BE2C (cell line): ENCODE measurements at regions not wholly inside any gene's neighbourhood (a gene's known extent, or its start where the extent isn't known, plus 50 kb on each side); places are given as distances from the start of the nearest gene placed in this dataset.

Experiments used
- DNase-seq: peaks from one replicate; pipeline ENCODE4 v3.0.0-alpha.2; 2020
- H3K27me3 ChIP-seq: fragments of 250-450 bp; sonication (Bioruptor Pico); 2 replicates; pipeline ENCODE4 v1.5.1; 2020; ENCODE audit warnings: mild to moderate bottlenecking
- H3K36me3 ChIP-seq: fragments of 250-450 bp; sonication (Bioruptor Pico); 2 replicates; pipeline ENCODE4 v1.5.1; 2020; ENCODE audit warnings: mild to moderate bottlenecking
- H3K4me1 ChIP-seq: fragments of 250-450 bp; sonication (Bioruptor Pico); 2 replicates; pipeline ENCODE4 v1.5.1; 2020
- H3K4me3 ChIP-seq: 2 replicates; pipeline ENCODE4 v1.5.1; 2011; ENCODE audit warnings: low read depth, low read length
- H3K9me3 ChIP-seq: fragments of 250-450 bp; sonication (Bioruptor Pico); 2 replicates; pipeline ENCODE4 v1.5.1; 2020
- TF ChIP-seq, protein P1 (sequence below): IDR thresholded peaks from 2 replicates; pipeline ENCODE4 v1.5.1; 2012; ENCODE audit warnings: mild to moderate bottlenecking, low read depth, low read length

DNA sequence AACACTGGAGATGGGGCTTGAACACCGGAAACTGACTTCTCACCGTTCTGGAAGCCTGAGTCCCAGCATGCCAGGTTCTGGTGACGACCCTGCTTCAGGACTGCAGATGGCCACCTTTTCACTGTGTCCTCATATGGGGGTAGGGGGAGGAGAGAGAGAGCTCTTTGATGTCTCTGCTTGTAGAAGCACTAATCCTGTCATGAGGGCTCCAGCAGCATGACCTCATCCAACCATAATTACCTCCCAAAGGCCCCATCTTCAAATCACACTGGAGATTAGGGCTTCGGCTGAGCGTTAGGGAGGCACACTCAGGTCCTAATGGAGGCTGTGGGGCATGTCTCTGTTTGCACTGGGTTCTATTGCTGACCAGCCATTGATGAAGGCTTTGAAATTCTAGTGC lies 255.3 kb downstream of the TEX29 start:
- Histone ChIP-seq H3K36me3 (no peaks in the 10 kb centered on the region), H3K4me3 (no peak overlapping the region), H3K27me3 (peaks cover 29% of the 10 kb centered on the region), H3K4me1 (no peaks in the 10 kb centered on the region; the same call in 1 of the 2 replicates), H3K9me3 (no peaks in the 10 kb centered on the region)
- TF ChIP-seq, protein P1, sequence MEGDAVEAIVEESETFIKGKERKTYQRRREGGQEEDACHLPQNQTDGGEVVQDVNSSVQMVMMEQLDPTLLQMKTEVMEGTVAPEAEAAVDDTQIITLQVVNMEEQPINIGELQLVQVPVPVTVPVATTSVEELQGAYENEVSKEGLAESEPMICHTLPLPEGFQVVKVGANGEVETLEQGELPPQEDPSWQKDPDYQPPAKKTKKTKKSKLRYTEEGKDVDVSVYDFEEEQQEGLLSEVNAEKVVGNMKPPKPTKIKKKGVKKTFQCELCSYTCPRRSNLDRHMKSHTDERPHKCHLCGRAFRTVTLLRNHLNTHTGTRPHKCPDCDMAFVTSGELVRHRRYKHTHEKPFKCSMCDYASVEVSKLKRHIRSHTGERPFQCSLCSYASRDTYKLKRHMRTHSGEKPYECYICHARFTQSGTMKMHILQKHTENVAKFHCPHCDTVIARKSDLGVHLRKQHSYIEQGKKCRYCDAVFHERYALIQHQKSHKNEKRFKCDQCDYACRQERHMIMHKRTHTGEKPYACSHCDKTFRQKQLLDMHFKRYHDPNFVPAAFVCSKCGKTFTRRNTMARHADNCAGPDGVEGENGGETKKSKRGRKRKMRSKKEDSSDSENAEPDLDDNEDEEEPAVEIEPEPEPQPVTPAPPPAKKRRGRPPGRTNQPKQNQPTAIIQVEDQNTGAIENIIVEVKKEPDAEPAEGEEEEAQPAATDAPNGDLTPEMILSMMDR = no peak
- no peak for DNase-seq

- Histone ChIP-seq H3K4me1 (no peaks in the 10 kb centered on the region; the same call in 1 of the 2 replicates), H3K9me3 (no peaks in the 10 kb centered on the region), H3K27me3 (peaks cover 19% of the 10 kb centered on the region), H3K4me3 (no peak overlapping the region), H3K36me3 (no peaks in the 10 kb centered on the region)
- DNase-seq = no peak
- TF ChIP-seq, protein P1 = no peak
Measured at GRCh38 chr13:111577208-111577828, 256.9 kb downstream of the TEX29 start.

DNA sequence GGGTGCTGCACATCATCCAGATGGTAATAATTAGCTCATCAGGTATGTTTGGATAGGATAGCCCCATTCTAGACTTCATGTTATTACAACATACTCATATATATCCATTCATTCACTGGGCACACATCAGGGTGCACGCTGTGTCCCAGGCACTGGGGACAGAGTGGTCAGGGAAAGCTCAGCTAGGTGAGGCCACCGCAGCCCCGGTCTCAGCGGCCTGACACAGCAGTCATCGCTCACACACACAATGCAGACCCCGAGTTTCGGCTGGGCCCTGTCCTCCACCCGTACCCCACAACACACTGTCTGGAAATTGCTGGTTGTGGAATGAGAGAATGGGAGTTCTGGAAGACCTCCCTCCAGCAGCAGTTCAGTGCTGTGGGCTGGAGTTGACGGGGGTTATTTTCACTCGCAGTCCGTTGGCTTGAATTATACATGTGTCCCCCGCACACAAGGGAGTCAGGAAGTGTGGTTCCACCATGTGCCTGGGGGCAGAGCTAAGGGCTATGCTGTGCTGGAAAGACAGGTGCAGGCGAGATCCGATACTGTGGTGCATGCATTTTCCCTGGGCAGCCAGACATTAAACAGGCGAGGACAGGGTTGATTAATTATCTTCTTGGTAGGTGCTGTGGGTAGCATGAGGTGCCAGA lies 257.6 kb downstream of the TEX29 start:
- TF ChIP-seq, protein P1 = no peak
- Histone ChIP-seq H3K4me1 (no peaks in the 10 kb centered on the region; the same call in 1 of the 2 replicates), H3K27me3 (peaks cover 23% of the 10 kb centered on the region), H3K4me3 (no peak overlapping the region), H3K9me3 (no peaks in the 10 kb centered on the region), H3K36me3 (no peaks in the 10 kb centered on the region)
- no peak for DNase-seq

- H3K4me1 ChIP-seq = no peaks in the 10 kb centered on the region
- DNase-seq = no peak
- no peak overlapping the region for H3K4me3 ChIP-seq
- TF ChIP-seq, protein P1 = no peak
- H3K27me3 ChIP-seq = peaks cover 55% of the 10 kb centered on the region
- no peaks in the 10 kb centered on the region for H3K36me3 ChIP-seq
- H3K9me3 ChIP-seq = no peaks in the 10 kb centered on the region
Measured at GRCh38 chr13:111584101-111584672, 263.7 kb downstream of the TEX29 start.

DNA sequence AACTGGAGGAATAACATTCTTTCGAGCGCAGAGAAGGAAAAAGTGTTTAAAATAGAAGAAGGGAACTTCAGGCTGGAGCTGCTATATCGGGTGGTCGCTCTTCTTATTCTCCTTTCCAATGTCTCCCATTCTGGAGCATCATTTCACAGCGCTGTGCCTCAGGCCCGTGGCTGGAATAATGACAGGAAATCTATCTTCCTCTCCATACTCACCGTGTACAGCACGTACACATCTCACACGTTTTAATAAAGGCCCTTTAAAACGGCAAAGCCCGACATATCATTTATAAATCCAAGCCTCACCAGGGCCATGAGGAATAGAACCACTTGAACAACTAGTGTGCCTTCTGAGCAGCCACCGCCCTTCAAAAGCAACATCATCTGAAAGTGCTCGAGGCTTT lies 264.4 kb downstream of the TEX29 start:
- Histone ChIP-seq H3K27me3 (peaks cover 55% of the 10 kb centered on the region), H3K4me3 (no peak overlapping the region), H3K9me3 (no peaks in the 10 kb centered on the region), H3K4me1 (no peaks in the 10 kb centered on the region), H3K36me3 (no peaks in the 10 kb centered on the region)
- no peak for DNase-seq
- TF ChIP-seq, protein P1 = no peak

GRCh38 chr13:111586291-111586690 lies 265.8 kb downstream of the TEX29 start:
- no peak for DNase-seq
- TF ChIP-seq, protein P1 = no peak
- H3K4me1 ChIP-seq = no peaks in the 10 kb centered on the region
- H3K36me3 ChIP-seq = no peaks in the 10 kb centered on the region
- peaks cover 55% of the 10 kb centered on the region for H3K27me3 ChIP-seq
- H3K4me3 ChIP-seq = no peak overlapping the region
- no peaks in the 10 kb centered on the region for H3K9me3 ChIP-seq
